Astrocyte of the hippocampus (primary cell): ENCODE measurements at regions not wholly inside any gene's neighbourhood (a gene's known extent, or its start where the extent isn't known, plus 50 kb on each side); places are given as distances from the start of the nearest gene placed in this dataset.

ENCODE experiments used
- DNase-seq: peaks from one replicate; pipeline ENCODE4 v3.0.0; 2011; ENCODE audit warnings: low read depth, low spot score

- DNase-seq, result no peak
These were observed 517.2 kb upstream of the CBLB start for GRCh38 chr3:106386050-106386449.

GRCh38 chr3:106392915-106393314 is 524.1 kb upstream of the CBLB start:
- peak; percentile 46 for DNase-seq

- no peak for DNase-seq
These were observed 528.2 kb upstream of the CBLB start for GRCh38 chr3:106397006-106397405.

GRCh38 chr3:106398891-106399600 is 530.2 kb upstream of the CBLB start:
- DNase-seq, result peak; percentile 21

- no peak for DNase-seq
These were observed 530.9 kb upstream of the CBLB start for GRCh38 chr3:106399761-106400160.

GRCh38 chr3:106401666-106402490 is 533.1 kb upstream of the CBLB start:
- DNase-seq, result peak; percentile 81

GRCh38 chr3:106403371-106404145 is 534.7 kb upstream of the CBLB start:
- no peak for DNase-seq

GRCh38 chr3:106413683-106414082 is 544.9 kb upstream of the CBLB start:
- no peak for DNase-seq

GRCh38 chr3:106420628-106421027 is 551.8 kb upstream of the CBLB start:
- no peak for DNase-seq

- no peak for DNase-seq
These were observed 552.6 kb upstream of the CBLB start for GRCh38 chr3:106421426-106421825.

GRCh38 chr3:106421909-106422308 is 553.1 kb upstream of the CBLB start:
- DNase-seq, result no peak

- no peak for DNase-seq
These were observed 554.8 kb upstream of the CBLB start for GRCh38 chr3:106423321-106424225.

GRCh38 chr3:106425026-106425425 is 556.2 kb upstream of the CBLB start:
- peak; percentile 26 for DNase-seq

- DNase-seq, result no peak
These were observed 557.1 kb upstream of the CBLB start for GRCh38 chr3:106425916-106426315.

GRCh38 chr3:106428565-106428994 is 559.8 kb upstream of the CBLB start:
- peak; percentile 96 for DNase-seq

- no peak for DNase-seq
These were observed 562.9 kb upstream of the CBLB start for GRCh38 chr3:106431721-106432120.

GRCh38 chr3:106435899-106436453 is 567.2 kb upstream of the CBLB start:
- no peak for DNase-seq

- DNase-seq, result no peak
These were observed 570.1 kb upstream of the CBLB start for GRCh38 chr3:106438887-106439286.

GRCh38 chr3:106440672-106441071 is 571.9 kb upstream of the CBLB start:
- DNase-seq, result no peak

- no peak for DNase-seq
These were observed 577.5 kb upstream of the CBLB start for GRCh38 chr3:106446271-106446670.
